Stimulated activated CD4-positive, alpha-beta T cell treated with anti-CD3 and anti-CD28 coated beads, Interleukin-12 subunit alpha, Interleukin-12 subunit beta, amount 100 ng/mL, for 4 hours (primary cell): ENCODE measurements at regions not wholly inside any gene's neighbourhood (a gene's known extent, or its start where the extent isn't known, plus 50 kb on each side); places are given as distances from the start of the nearest gene placed in this dataset.

ENCODE experiments used
- DNase-seq: peaks from one replicate; pipeline ENCODE4 v3.0.0-alpha.2; 2020

- DNase-seq: no peak
These were observed 57.4 kb downstream of the IGLL1 start for GRCh38 chr22:23522623-23523251.

GRCh38 chr22:23521441-23522113 lies 58.5 kb downstream of the IGLL1 start:
- peak; percentile 52 for DNase-seq

GRCh38 chr22:23520863-23521440 lies 59.1 kb downstream of the IGLL1 start:
- DNase-seq: no peak

- no peak for DNase-seq
These were observed 60.5 kb downstream of the IGLL1 start for GRCh38 chr22:23519442-23520157.

- no peak for DNase-seq
These were observed 61.5 kb downstream of the IGLL1 start for GRCh38 chr22:23518376-23519187.

GRCh38 chr22:23517804-23518375 lies 62.2 kb downstream of the IGLL1 start:
- DNase-seq: no peak

- no peak for DNase-seq
These were observed 63.8 kb downstream of the IGLL1 start for GRCh38 chr22:23516304-23516703.

GRCh38 chr22:23514322-23515038 lies 65.6 kb downstream of the IGLL1 start:
- DNase-seq: no peak

GRCh38 chr22:23513705-23514104 lies 66.4 kb downstream of the IGLL1 start:
- DNase-seq: no peak

- DNase-seq: no peak
These were observed 67.0 kb downstream of the IGLL1 start for GRCh38 chr22:23513133-23513532.

- DNase-seq: no peak
These were observed 67.4 kb downstream of the IGLL1 start for GRCh38 chr22:23512721-23513120.

- no peak for DNase-seq
These were observed 67.8 kb downstream of the IGLL1 start for GRCh38 chr22:23512348-23512705.

- DNase-seq: no peak
These were observed 68.3 kb downstream of the IGLL1 start for GRCh38 chr22:23511627-23512347.

- no peak for DNase-seq
These were observed 70.4 kb downstream of the IGLL1 start for GRCh38 chr22:23509571-23510302.

- DNase-seq: no peak
These were observed 75.6 kb downstream of the IGLL1 start for GRCh38 chr22:23504516-23504915.

- DNase-seq: no peak
These were observed 76.2 kb downstream of the IGLL1 start for GRCh38 chr22:23503736-23504440.

- DNase-seq: no peak
These were observed 76.9 kb downstream of the IGLL1 start for GRCh38 chr22:23503142-23503541.

- no peak for DNase-seq
These were observed 78.4 kb downstream of the IGLL1 start for GRCh38 chr22:23501708-23502107.

GRCh38 chr22:23501261-23501619 lies 78.8 kb downstream of the IGLL1 start:
- no peak for DNase-seq
